ENCODE measurements at regions not wholly inside any gene's neighbourhood (a gene's known extent, or its start where the extent isn't known, plus 50 kb on each side); places are given as distances from the start of the nearest gene placed in this dataset.

DNA sequence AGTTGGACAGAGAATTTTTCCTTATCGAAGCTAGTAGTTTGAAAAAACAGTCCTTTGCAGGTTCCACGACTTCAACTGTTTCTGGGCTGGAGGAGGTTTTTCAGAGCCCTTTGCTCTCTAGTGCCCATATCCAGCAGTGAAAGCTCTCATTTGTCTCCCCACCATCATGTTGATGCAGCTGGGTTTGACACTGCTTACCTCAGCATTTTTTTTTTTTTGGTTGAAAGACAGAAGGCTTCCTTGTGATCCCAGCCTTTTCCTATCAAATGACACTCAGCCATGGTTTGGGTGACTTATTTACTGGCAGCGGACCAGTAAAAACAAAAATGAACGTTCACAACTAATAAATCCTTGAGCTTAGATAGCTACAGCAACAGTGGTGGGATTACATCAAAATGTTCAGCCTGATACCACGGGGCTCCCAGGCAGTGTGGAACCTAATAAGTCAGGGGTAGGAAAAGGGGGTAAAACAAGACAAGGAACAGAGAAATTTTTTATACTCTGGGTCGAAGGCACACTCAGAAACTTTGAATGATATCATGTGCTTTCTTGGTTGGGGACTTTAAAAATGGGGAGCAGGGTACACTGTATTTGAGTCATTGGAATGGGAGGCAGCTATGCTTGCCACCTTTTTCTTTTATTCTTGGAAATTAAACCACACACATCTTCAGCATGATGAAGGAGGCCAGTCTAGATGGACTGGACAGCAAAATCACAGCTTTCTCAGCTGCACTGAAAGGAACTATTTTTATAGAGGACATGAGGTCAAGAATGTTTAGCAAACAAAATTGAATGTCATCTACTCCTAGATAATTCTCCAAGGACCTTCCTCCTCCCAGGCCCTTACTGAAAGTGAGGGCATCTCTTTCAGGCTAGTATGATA is 308.9 kb upstream of the MPDZ start:
- Histone ChIP-seq H3K4me3 (replicated peaks; ENCODE audit: insufficient read depth, low read length) (no peak overlapping the region), H3K27me3 (ENCODE audit: insufficient read depth, poor library complexity, severe bottlenecking) (no peaks in the 10 kb centered on the region), H3K27ac (replicated peaks) (no peak overlapping the region)
- DNase-seq (ENCODE audit: low read depth in 1 of 2, low spot score in 1 of 2) = no peak
- TF ChIP-seq SPI1 (IDR thresholded peaks at IDR 0.05; ENCODE audit: borderline replicate concordance, low read depth) (no peak), POLR2AphosphoS5 (IDR thresholded peaks at IDR 0.05; ENCODE audit: low read depth) (no peak), GABPA (IDR thresholded peaks at IDR 0.05; ENCODE audit: low read depth) (no peak)

DNA sequence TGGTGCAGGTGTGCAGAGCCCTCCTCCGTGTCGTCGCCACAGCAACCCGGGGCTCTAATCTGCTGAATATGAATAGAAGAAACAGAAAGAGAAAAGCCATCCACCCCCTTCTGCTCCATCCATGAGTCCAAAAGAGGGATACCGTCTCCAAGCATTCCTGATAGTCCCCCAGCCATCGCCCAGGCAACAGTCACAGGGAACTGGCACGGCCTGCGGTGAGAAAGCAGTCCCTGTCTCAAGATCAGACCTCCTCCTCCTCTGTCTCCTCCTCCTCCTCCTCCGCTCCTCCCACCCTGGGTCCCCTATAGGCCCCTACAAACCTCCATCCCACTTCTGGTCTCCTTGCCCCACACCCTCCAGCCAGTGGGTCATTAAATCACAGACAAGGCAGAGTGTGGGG is 308.1 kb upstream of the MPDZ start:
- no peak for DNase-seq (ENCODE audit: low read depth in 1 of 2, low spot score in 1 of 2)
- H3K4me3 ChIP-seq (replicated peaks; ENCODE audit: insufficient read depth, low read length) = no peak overlapping the region
- H3K27me3 ChIP-seq (ENCODE audit: insufficient read depth, poor library complexity, severe bottlenecking) = no peaks in the 10 kb centered on the region
- TF ChIP-seq POLR2AphosphoS5 (IDR thresholded peaks at IDR 0.05; ENCODE audit: low read depth) (no peak), SPI1 (IDR thresholded peaks at IDR 0.05; ENCODE audit: borderline replicate concordance, low read depth) (no peak), GABPA (IDR thresholded peaks at IDR 0.05; ENCODE audit: low read depth) (no peak)
- TF ChIP-seq, protein P1, sequence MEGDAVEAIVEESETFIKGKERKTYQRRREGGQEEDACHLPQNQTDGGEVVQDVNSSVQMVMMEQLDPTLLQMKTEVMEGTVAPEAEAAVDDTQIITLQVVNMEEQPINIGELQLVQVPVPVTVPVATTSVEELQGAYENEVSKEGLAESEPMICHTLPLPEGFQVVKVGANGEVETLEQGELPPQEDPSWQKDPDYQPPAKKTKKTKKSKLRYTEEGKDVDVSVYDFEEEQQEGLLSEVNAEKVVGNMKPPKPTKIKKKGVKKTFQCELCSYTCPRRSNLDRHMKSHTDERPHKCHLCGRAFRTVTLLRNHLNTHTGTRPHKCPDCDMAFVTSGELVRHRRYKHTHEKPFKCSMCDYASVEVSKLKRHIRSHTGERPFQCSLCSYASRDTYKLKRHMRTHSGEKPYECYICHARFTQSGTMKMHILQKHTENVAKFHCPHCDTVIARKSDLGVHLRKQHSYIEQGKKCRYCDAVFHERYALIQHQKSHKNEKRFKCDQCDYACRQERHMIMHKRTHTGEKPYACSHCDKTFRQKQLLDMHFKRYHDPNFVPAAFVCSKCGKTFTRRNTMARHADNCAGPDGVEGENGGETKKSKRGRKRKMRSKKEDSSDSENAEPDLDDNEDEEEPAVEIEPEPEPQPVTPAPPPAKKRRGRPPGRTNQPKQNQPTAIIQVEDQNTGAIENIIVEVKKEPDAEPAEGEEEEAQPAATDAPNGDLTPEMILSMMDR (IDR thresholded peaks at IDR 0.05; ENCODE audit: insufficient read depth, low read length) = no peak
- TF ChIP-seq, protein P2, sequence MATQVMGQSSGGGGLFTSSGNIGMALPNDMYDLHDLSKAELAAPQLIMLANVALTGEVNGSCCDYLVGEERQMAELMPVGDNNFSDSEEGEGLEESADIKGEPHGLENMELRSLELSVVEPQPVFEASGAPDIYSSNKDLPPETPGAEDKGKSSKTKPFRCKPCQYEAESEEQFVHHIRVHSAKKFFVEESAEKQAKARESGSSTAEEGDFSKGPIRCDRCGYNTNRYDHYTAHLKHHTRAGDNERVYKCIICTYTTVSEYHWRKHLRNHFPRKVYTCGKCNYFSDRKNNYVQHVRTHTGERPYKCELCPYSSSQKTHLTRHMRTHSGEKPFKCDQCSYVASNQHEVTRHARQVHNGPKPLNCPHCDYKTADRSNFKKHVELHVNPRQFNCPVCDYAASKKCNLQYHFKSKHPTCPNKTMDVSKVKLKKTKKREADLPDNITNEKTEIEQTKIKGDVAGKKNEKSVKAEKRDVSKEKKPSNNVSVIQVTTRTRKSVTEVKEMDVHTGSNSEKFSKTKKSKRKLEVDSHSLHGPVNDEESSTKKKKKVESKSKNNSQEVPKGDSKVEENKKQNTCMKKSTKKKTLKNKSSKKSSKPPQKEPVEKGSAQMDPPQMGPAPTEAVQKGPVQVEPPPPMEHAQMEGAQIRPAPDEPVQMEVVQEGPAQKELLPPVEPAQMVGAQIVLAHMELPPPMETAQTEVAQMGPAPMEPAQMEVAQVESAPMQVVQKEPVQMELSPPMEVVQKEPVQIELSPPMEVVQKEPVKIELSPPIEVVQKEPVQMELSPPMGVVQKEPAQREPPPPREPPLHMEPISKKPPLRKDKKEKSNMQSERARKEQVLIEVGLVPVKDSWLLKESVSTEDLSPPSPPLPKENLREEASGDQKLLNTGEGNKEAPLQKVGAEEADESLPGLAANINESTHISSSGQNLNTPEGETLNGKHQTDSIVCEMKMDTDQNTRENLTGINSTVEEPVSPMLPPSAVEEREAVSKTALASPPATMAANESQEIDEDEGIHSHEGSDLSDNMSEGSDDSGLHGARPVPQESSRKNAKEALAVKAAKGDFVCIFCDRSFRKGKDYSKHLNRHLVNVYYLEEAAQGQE (IDR thresholded peaks at IDR 0.05; ENCODE audit: insufficient replicate concordance, low read depth) = no peak
- no peak overlapping the region for H3K27ac ChIP-seq (replicated peaks)

DNA sequence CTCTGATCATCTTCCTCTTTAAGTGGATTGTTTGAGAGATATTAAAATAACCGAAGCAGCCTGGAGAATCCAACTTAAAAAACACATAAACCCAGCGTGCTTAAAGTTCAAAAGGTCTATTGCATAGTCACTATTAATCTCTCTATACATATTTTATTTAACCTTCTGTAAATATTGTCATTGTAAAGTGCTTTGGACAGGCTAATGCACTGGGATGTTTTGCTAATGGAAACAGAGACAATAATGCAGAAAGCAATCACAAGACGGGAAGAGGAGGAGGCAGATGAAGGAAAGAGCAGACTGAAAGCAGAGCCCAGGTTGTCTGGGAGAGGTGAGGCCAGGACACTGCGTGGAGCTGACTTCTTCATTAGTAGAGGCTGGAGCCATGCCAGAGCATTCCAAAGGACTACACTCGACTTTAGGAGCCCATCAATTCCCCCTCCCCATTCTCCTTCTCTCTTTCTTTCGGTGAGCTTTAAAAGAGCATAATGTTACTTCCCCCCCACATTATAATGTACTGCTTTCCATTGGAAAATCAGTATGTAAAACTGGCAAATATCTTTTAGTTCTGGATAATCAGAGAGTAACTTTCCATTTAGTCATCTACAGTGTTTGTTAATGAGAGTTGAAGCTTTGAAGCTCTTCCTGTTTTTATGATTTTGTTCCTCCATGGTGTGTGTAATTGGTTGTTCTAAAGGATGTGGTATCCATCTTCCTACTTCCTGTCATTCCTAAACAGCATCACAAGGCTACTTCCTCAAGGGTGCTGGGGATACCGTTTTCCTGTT is 307.3 kb upstream of the MPDZ start:
- DNase-seq (ENCODE audit: low read depth in 1 of 2, low spot score in 1 of 2) = no peak
- H3K27ac ChIP-seq (replicated peaks) = no peak overlapping the region
- no peak for TF ChIP-seq GABPA (IDR thresholded peaks at IDR 0.05; ENCODE audit: low read depth)

DNA sequence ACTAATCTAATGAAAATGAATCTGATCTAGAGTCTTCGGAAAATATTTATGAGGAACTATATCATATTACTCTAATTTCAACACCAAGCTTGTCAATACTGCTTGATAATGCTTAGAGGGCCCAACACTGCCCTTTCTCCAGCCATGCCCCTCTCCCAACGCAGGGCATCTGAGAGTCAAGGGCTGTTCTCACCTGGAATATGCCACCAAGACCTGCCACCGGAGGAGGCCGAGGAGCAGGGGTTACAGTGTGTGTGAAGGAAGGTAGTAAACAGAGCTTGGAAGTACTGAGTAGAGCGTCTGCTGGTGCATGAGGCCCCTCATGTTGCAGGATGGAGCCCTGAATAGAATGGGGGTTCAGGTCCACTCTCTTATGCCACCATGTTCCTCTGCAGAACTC is 301.3 kb upstream of the MPDZ start:
- Histone ChIP-seq H3K27me3 (ENCODE audit: insufficient read depth, poor library complexity, severe bottlenecking) (no peaks in the 10 kb centered on the region), H3K27ac (replicated peaks) (no peak overlapping the region), H3K4me3 (replicated peaks; ENCODE audit: insufficient read depth, low read length) (no peak overlapping the region)
- no peak for DNase-seq (ENCODE audit: low read depth in 1 of 2, low spot score in 1 of 2)
- TF ChIP-seq GABPA (IDR thresholded peaks at IDR 0.05; ENCODE audit: low read depth) (no peak), POLR2AphosphoS5 (IDR thresholded peaks at IDR 0.05; ENCODE audit: low read depth) (no peak), SPI1 (IDR thresholded peaks at IDR 0.05; ENCODE audit: borderline replicate concordance, low read depth) (no peak)
- TF ChIP-seq, protein P1 (IDR thresholded peaks at IDR 0.05; ENCODE audit: insufficient read depth, low read length) = no peak
- TF ChIP-seq, protein P2 (IDR thresholded peaks at IDR 0.05; ENCODE audit: insufficient replicate concordance, low read depth) = no peak

More for the DNA sequence above, 307.3 kb upstream of the MPDZ start:
- Histone ChIP-seq H3K4me3 (replicated peaks; ENCODE audit: insufficient read depth, low read length) (no peak overlapping the region), H3K27me3 (ENCODE audit: insufficient read depth, poor library complexity, severe bottlenecking) (no peaks in the 10 kb centered on the region)
